OCI-LY1 (cell line): ENCODE measurements at regions not wholly inside any gene's neighbourhood (a gene's known extent, or its start where the extent isn't known, plus 50 kb on each side); places are given as distances from the start of the nearest gene placed in this dataset.

Experiments
- EZH2 ChIP-seq: fragments of 200-600 bp; sonication (generic), shearing (Covaris generic); IDR thresholded peaks from 2 replicates; pipeline ENCODE4 v1.8.0; 2017; ENCODE audit warnings: borderline replicate concordance, mixed run types, mild to moderate bottlenecking, antibody characterized with exemption, low read length, moderate library complexity, mixed read lengths
- TF ChIP-seq, protein P1 (sequence below): fragments of 200-600 bp; sonication (generic), shearing (Covaris generic); IDR thresholded peaks from 2 replicates; pipeline ENCODE4 v1.5.1; 2017; ENCODE audit warnings: mild to moderate bottlenecking, antibody characterized with exemption, low read length, moderate library complexity, mixed read lengths

DNA sequence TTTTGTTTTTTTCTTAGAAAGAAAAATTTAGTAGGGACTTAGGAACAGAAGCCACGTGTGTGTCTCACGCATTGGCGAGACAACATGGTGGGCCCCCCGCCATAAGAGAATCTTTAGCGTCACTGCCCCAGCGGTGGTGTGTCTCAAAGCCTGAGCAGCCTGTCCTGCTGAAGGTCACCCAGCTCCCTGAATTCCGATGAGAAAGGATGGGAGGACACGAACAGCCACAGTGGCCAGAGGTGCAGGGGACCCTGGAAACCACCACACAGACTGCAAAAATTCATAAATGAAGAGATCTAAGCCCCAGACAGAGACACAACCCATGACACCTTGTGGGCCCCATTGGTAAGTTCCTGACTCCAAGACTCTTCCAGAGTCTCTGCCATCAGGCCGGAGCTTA, 266.1 kb upstream of the RAB6C start:
- TF ChIP-seq, protein P1, sequence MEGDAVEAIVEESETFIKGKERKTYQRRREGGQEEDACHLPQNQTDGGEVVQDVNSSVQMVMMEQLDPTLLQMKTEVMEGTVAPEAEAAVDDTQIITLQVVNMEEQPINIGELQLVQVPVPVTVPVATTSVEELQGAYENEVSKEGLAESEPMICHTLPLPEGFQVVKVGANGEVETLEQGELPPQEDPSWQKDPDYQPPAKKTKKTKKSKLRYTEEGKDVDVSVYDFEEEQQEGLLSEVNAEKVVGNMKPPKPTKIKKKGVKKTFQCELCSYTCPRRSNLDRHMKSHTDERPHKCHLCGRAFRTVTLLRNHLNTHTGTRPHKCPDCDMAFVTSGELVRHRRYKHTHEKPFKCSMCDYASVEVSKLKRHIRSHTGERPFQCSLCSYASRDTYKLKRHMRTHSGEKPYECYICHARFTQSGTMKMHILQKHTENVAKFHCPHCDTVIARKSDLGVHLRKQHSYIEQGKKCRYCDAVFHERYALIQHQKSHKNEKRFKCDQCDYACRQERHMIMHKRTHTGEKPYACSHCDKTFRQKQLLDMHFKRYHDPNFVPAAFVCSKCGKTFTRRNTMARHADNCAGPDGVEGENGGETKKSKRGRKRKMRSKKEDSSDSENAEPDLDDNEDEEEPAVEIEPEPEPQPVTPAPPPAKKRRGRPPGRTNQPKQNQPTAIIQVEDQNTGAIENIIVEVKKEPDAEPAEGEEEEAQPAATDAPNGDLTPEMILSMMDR: no peak
- TF ChIP-seq EZH2: no peak
